GM12865 (cell line): ENCODE measurements at regions not wholly inside any gene's neighbourhood (a gene's known extent, or its start where the extent isn't known, plus 50 kb on each side); places are given as distances from the start of the nearest gene placed in this dataset.
"Not testable (repeated sequence)": the region's sequence is repeated elsewhere in the genome, so short reads cannot be mapped to it uniquely, and the experiment has no call there.

ENCODE experiments used
- DNase-seq: peaks from one replicate; pipeline ENCODE4 v3.0.0; 2010; ENCODE audit warnings: low read depth
- H3K4me3 ChIP-seq: 2 replicates; pipeline ENCODE4 v1.5.1; 2011; ENCODE audit warnings: mild to moderate bottlenecking, low read depth, low read length, control low read depth
- TF ChIP-seq, protein P1 (sequence below): IDR thresholded peaks from 2 replicates; pipeline ENCODE4 v1.5.1; 2011; ENCODE audit warnings: low read length, control low read depth, low read depth, inconsistent platforms; ENCODE audit not compliant: insufficient read depth; ENCODE audit errors: missing control alignments

DNA sequence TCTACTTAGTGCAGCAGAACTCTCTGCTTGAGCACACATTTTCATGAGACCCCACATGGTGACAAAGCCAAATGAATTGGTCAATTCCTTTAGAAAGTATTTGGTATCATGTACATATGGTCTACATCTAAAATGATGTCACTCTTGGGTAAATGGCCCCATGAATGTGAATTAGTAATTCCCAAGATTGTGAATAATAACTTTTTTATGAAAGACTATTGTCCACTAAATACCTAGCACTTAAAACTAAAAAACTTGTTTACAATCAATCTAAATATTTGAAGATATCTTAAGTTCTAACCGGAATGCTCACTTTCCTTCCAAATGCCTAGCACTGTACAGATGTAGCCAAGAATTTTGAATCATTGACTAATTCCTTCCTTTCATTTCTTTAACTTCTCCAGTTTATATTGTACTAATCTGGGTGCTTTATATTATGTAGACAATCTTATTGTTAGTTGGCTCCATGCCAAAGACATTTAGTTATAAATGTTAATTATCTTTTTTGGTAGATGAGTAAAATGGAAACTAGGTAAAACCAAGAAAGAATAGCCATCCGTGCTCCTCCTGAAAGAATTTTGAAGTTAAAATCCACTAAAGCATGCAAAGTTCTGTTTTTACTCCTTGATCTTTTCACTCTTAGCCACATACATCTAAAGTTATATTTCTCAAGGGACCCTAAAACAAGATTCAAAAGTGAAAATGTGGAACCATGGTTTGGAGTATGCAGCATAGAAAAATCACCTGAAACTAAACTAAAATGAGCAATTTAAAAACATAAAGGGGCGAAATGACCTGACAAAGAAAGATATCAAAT, 145.0 kb upstream of the ARHGAP20 start:
- no peak overlapping the region for H3K4me3 ChIP-seq
- DNase-seq, result peak; percentile 50
- TF ChIP-seq, protein P1, sequence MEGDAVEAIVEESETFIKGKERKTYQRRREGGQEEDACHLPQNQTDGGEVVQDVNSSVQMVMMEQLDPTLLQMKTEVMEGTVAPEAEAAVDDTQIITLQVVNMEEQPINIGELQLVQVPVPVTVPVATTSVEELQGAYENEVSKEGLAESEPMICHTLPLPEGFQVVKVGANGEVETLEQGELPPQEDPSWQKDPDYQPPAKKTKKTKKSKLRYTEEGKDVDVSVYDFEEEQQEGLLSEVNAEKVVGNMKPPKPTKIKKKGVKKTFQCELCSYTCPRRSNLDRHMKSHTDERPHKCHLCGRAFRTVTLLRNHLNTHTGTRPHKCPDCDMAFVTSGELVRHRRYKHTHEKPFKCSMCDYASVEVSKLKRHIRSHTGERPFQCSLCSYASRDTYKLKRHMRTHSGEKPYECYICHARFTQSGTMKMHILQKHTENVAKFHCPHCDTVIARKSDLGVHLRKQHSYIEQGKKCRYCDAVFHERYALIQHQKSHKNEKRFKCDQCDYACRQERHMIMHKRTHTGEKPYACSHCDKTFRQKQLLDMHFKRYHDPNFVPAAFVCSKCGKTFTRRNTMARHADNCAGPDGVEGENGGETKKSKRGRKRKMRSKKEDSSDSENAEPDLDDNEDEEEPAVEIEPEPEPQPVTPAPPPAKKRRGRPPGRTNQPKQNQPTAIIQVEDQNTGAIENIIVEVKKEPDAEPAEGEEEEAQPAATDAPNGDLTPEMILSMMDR, result no peak

DNA sequence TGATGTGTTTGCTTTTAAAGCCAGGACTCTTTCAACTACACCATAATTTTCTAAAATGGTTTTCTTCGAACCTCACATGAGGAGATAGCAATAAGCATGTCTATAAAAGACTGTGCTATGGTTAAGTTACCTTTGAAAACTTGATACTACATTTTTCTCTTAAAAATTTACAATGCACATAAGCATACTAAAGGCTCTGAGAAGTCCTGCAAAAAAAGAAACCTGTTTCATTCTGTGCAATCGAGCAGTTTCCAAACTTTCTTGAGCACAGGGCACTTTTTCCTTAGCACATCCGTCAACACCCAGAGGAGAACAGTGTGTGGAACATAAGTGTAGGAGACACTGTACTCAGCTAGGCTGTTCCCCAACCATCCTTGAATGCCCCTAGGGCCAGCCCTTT, 144.1 kb upstream of the ARHGAP20 start:
- TF ChIP-seq, protein P1, result no peak
- H3K4me3 ChIP-seq, result no peak overlapping the region
- no peak for DNase-seq

DNA sequence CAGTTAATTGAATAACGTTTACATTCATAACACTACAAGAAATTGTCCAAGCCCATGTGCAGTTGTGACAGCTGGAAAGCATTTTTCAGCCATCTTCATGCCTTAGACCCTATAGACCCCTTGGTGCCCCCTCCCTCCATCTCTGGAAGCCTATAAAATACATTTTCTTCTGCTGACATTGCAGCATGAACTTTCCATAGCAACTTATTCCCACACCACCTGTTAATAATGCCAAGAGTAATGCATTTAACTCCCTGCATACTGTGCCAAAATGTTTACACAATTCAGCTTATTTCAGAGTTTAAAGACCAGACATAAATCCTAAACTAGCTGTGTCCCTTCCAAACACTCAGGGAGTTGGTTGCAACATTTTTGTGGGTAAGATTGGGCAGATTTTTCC, 143.0 kb upstream of the ARHGAP20 start:
- TF ChIP-seq, protein P1, result no peak
- DNase-seq, result no peak
- no peak overlapping the region for H3K4me3 ChIP-seq

DNA sequence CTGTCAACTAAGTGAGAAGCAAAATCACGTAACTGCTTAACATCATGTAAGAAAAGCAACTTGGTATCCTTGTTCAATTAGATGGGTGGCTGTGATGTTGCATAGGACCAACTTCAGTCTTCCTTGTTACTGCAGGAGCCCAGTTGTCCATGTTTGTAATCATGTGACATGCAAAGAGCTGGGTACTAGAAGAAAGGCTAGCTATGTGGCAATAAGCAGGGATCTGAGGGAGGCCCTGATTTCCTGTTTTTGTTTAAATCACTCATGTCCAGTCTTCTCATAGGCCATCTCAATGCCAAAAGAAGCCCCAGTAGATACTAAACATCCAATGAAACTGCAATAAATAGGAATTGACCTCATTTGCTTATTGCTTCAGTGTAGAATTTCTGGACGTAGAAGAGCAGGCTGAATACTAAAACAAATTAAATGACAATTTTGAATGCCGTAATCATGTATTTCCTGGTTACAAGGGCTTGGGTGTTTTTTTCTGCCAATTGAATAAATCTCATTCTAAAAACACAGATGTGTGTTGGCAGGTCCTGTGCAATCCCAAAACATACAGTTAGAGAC, 140.8 kb upstream of the ARHGAP20 start:
- H3K4me3 ChIP-seq, result no peak overlapping the region
- no peak for DNase-seq
- TF ChIP-seq, protein P1, result no peak

DNA sequence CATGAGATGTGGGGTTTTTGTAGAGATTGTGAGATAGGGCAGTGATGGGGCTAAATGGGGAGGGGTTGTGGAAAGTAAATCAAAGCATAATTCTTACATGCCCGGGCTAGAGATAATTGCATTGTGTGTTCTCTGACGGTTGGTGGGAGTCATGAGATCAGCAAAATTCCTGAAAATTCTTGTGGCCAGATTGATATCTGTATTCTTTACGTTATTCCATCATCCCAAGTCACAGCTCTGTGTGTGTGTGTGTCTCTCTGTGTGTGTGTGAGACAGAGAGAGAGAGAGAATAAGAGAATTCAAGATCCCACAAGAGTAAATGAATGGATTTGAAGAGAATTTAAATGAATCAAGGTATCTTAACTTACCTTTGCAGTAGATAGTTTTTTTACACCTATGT, 138.6 kb upstream of the ARHGAP20 start:
- TF ChIP-seq, protein P1, result no peak
- DNase-seq, result no peak
- no peak overlapping the region for H3K4me3 ChIP-seq

DNA sequence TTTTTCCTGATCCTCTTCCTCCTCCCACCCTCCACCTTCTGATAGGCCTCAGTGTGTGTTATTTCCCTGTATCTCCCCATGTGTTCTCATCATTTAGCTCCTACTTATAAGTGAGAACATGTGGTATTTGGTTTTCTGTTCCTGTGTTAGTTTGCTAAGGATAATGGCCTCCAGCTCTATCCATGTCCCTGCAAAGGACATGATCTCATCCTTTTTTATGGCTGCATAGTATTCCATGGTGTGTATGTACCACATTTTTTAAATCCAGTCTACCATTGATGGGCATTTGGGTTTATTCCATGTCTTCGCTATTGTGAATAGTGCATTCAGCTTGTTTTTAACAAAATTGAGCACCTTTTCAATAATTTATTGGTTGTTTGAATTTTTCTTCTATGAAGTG, 130.8 kb upstream of the ARHGAP20 start:
- not testable (repeated sequence) for H3K4me3 ChIP-seq, DNase-seq

DNA sequence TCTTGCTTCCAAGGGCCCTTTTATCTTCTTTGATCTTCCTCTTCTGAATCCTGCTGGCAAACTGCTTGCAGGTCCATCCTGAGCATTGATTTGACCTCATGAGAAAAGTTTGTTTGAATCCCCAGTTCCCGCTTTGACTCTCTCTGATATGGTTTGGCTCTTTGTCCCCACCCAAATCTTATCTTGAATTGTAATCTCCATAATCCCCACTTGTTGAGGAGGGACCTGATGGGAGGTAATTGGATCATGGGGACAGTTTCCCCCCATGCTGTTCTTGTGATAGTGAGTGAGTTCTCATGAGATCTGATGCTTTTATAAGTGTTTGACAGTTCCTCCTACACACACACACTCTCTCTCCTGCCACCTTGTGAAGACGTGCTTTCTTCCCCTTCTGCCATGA, 126.6 kb upstream of the ARHGAP20 start:
- TF ChIP-seq, protein P1, result no peak

More for the DNA sequence above, 126.6 kb upstream of the ARHGAP20 start:
- no peak overlapping the region for H3K4me3 ChIP-seq
- DNase-seq, result no peak
